Esophagus muscularis mucosa (tissue), 4 donors: ENCODE measurements at regions not wholly inside any gene's neighbourhood (a gene's known extent, or its start where the extent isn't known, plus 50 kb on each side); places are given as distances from the start of the nearest gene placed in this dataset.

Source experiments
- DNase-seq: peaks from one replicate; pipeline ENCODE4 v3.0.0-alpha.2; 2017; ENCODE audit errors: extremely low spot score
- H3K27ac ChIP-seq, 4 donors: fragments of 200-600 bp; sonication (generic); replicated peaks in 1 of 4; 1 replicate in 3 of 4; 2 replicates in 1 of 4; pipeline ENCODE4 v1.5.1; 2016 to 2019; ENCODE audit warnings: mild to moderate bottlenecking in 1 of 4
- H3K27me3 ChIP-seq, 4 donors: fragments of 200-600 bp; sonication (generic); one replicate each; pipeline versions ENCODE4 v1.5.1 to v1.6.0; 2016 to 2019
- H3K36me3 ChIP-seq, 4 donors: fragments of 200-600 bp; sonication (generic); one replicate each; pipeline ENCODE4 v1.5.1; 2016 to 2019
- H3K4me1 ChIP-seq, 4 donors: fragments of 200-600 bp; sonication (generic); one replicate each; pipeline ENCODE4 v1.5.1; 2016 to 2019
- H3K4me3 ChIP-seq, 4 donors: fragments of 200-600 bp; sonication (generic); 1 replicate in 2 of 4; 2 replicates in 2 of 4; pipeline ENCODE4 v1.5.1; 2016 to 2019; ENCODE audit warnings: mild to moderate bottlenecking in 4 of 4, moderate library complexity in 1 of 4
- H3K9me3 ChIP-seq, 4 donors: fragments of 200-600 bp; sonication (generic); 1 replicate in 3 of 4; 2 replicates in 1 of 4; pipeline ENCODE4 v1.5.1; 2016 to 2019
- EP300 ChIP-seq: sonication (generic); formaldehyde crosslinking; IDR thresholded peaks from one replicate; pipeline ENCODE4 v1.6.1; 2017; ENCODE audit warnings: antibody characterized with exemption
- POLR2A ChIP-seq: fragments of 450-650 bp; IDR thresholded peaks from one replicate; pipeline ENCODE4 v1.6.1; 2017; ENCODE audit warnings: antibody characterized with exemption, moderate library complexity, mild to moderate bottlenecking, low read depth
- POLR2AphosphoS5 ChIP-seq, 2 donors: sonication (generic); formaldehyde crosslinking; IDR thresholded peaks; one replicate each; pipeline ENCODE4 v1.6.1; 2017; ENCODE audit warnings: antibody characterized with exemption in 2 of 2
- WGBS: methylation state at CpG from one replicate; pipeline ENCODE4 v1.1.5; 2018; 5-methylcytosine and 5-hydroxymethylcytosine counted together
- intact Hi-C: fragments of 100-400 bp; cut with DNase I; formaldehyde crosslinking; loops from one replicate; pipeline ENCODE4 v1.15.1; 2023
- TF ChIP-seq, protein P1 (sequence below), 3 experiments: fragments of 200-600 bp in 2 of 3; fragments of 450-650 bp in 1 of 3; sonication (generic) in 2 of 3; IDR thresholded peaks; one replicate each; pipeline ENCODE4 v1.5.1; 2017 to 2019; ENCODE audit warnings: antibody characterized with exemption in 3 of 3, mild to moderate bottlenecking in 2 of 3, moderate library complexity in 1 of 3

DNA sequence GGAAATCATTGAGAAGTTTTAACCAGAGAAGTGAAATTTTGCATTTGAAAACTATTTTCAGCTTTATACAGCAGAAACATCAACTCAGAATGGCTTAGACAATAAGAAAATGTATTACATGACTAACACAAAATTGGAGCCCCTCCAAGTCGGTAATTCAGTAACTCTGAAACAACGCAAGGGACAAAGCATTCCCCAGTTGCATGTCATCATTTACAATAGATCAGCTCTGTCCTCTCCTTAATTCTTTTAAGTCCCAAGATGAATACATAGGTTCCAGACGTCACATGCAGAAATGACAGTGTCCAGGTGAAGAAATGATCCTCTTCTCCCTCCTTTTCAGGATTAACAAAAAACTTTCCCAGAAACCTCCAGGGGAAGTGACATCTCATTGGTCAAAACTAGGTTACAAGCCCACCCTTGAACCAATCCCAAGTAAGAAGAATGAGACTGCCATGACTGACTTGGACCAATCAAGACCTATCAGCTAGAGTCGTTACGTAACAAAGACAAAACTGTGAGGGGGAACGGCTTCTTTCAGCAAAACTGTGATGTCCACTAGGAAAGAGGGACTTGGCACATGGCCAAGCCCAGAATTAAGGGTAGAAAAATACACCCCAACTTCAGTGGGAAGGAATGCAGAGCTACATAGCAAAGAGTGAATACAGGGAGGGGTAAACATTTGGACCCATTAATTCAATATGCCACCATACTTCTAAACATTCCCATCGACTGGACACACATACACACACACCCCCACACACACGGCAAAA lies 114.3 kb upstream of the PRNP start:
- peak; percentile 21 for DNase-seq
- TF ChIP-seq POLR2A (no peak), POLR2AphosphoS5 (IDR thresholded peaks at IDR 0.05) (no peak), EP300 (no peak)
- TF ChIP-seq, protein P1, sequence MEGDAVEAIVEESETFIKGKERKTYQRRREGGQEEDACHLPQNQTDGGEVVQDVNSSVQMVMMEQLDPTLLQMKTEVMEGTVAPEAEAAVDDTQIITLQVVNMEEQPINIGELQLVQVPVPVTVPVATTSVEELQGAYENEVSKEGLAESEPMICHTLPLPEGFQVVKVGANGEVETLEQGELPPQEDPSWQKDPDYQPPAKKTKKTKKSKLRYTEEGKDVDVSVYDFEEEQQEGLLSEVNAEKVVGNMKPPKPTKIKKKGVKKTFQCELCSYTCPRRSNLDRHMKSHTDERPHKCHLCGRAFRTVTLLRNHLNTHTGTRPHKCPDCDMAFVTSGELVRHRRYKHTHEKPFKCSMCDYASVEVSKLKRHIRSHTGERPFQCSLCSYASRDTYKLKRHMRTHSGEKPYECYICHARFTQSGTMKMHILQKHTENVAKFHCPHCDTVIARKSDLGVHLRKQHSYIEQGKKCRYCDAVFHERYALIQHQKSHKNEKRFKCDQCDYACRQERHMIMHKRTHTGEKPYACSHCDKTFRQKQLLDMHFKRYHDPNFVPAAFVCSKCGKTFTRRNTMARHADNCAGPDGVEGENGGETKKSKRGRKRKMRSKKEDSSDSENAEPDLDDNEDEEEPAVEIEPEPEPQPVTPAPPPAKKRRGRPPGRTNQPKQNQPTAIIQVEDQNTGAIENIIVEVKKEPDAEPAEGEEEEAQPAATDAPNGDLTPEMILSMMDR (IDR thresholded peaks at IDR 0.05) = no peak
- Histone ChIP-seq H3K4me3 (no peak overlapping the region), H3K4me1 (no peaks in the 10 kb centered on the region), H3K36me3 (no peaks in the 10 kb centered on the region), H3K27ac (no peak overlapping the region), H3K9me3 (no peaks in the 10 kb centered on the region), H3K27me3 (peaks cover 0 to 21% (median 0%) of the 10 kb centered on the region in 4 donors)
- intact Hi-C loops = no loop called here
- 64% methylated on average over 8 of the region's 8 CpGs for WGBS

DNA sequence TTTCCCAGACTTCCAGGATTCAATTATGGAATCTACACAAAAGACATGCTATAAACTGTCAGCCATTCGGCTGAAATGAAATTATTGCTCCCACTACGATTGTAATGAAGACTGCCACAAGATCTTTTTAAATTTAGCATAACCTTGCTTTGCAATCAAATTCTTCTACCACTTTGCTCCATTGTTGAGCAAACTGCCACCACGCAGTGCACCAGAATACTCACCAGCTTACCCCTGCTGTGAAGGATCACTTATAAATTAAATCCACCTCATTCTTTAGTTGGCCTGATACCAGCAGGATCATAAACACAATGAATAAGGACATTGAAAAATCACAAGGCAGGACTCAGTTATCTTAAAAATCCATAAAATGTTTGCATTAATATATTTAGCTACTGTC lies 116.4 kb upstream of the PRNP start:
- Histone ChIP-seq H3K27me3 (peaks cover 0 to 5% (median 0%) of the 10 kb centered on the region in 4 donors), H3K4me1 (no peaks in the 10 kb centered on the region), H3K27ac (no peak overlapping the region), H3K36me3 (no peaks in the 10 kb centered on the region), H3K9me3 (no peaks in the 10 kb centered on the region), H3K4me3 (no peak overlapping the region)
- TF ChIP-seq POLR2A (no peak), POLR2AphosphoS5 (IDR thresholded peaks at IDR 0.05) (no peak), EP300 (no peak)
- TF ChIP-seq, protein P1 (IDR thresholded peaks at IDR 0.05) = no peak
- intact Hi-C loops = no loop called here
- WGBS = 78% methylated on average over 3 of the region's 3 CpGs
- DNase-seq = no peak

DNA sequence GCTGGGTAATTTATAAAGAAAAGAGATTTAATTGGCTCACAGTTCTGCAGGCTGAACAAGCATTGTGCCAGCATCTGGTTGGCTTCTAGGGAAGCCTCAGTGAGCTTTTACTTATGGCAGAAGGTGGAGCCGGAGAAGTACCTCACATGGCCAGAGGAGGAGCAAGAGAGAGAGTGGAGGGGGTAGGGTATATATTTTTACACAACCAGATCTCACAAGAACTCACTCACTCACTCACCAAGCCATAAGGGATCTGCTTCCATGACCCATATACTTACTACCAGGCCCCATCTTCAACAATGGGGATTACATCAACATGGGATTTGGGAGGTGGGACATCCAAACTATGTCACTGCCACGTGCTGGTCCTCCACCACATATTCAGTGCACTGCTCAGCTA lies 117.2 kb upstream of the PRNP start:
- Histone ChIP-seq H3K36me3 (no peaks in the 10 kb centered on the region), H3K27me3 (peaks cover 0 to 5% (median 0%) of the 10 kb centered on the region in 4 donors), H3K4me1 (no peaks in the 10 kb centered on the region), H3K9me3 (no peaks in the 10 kb centered on the region), H3K4me3 (no peak overlapping the region), H3K27ac (no peak overlapping the region)
- WGBS = 82% methylated on average over 2 of the region's 2 CpGs
- TF ChIP-seq POLR2AphosphoS5 (IDR thresholded peaks at IDR 0.05) (no peak), EP300 (no peak), POLR2A (no peak)
- TF ChIP-seq, protein P1 (IDR thresholded peaks at IDR 0.05) = no peak
- peak; percentile 66 for DNase-seq
- intact Hi-C loops = no loop called here

DNA sequence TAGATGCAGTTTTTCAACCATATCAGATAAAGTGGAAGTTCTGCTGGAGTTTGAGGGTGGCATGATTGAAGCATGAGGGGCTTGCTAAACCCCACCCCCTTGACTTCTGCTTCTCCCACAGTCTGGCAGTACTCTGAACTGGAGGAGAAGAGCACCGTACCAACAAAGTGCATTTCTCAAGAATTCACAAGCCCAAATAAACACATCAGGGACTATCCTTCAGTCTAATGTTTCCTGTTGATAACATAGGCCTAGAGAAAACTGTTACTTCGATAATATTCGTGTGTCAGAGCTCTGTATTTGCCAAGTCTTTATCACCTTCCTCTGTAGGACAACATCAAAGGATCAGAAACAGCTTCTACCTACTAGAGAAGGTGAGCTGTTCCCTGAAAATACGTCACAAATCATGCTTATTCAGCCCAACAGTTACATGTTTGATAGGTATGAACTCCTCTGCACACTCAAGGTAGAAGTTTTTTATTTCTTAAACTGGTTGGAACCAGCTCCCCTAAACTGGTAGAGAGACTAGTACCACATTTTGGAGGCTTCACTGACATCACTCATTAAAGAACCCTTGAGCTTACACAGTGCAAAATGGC lies 117.8 kb upstream of the PRNP start:
- peak; percentile 10 for DNase-seq
- no peaks in the 10 kb centered on the region for H3K9me3 ChIP-seq
- TF ChIP-seq EP300 = no peak
- TF ChIP-seq POLR2AphosphoS5 (IDR thresholded peaks at IDR 0.05) = no peak
- TF ChIP-seq, protein P1 (IDR thresholded peaks at IDR 0.05) = no peak
- TF ChIP-seq POLR2A = no peak
- H3K27ac ChIP-seq = no peak overlapping the region
- 62% methylated on average over 4 of the region's 4 CpGs for WGBS
- intact Hi-C loops = no loop called here
- H3K27me3 ChIP-seq = peaks cover 0 to 5% (median 0%) of the 10 kb centered on the region in 4 donors
- H3K36me3 ChIP-seq = no peaks in the 10 kb centered on the region
- no peak overlapping the region for H3K4me3 ChIP-seq
- no peaks in the 10 kb centered on the region for H3K4me1 ChIP-seq
